ENCODE measurements at regions not wholly inside any gene's neighbourhood (a gene's known extent, or its start where the extent isn't known, plus 50 kb on each side); places are given as distances from the start of the nearest gene placed in this dataset.

DNA sequence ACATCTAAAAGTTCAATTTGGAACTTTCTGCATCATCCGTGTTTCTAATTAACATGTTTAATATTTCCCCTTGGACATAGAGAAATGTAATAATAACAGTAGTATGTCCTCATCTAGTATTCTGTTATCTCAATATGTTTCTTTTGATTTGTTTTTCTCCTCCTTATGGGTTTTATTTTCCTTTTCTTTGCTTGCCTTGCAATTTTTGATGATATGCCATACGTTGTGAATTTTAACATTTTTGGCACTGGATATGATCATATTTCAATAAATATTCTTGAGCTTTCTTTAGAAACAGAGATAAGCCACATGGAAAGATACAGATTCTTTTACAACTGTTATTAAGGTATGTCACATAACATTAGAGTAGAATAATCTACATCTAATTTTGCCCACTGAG, 1316.2 kb downstream of the CDH8 start:
- TF ChIP-seq, protein P1, sequence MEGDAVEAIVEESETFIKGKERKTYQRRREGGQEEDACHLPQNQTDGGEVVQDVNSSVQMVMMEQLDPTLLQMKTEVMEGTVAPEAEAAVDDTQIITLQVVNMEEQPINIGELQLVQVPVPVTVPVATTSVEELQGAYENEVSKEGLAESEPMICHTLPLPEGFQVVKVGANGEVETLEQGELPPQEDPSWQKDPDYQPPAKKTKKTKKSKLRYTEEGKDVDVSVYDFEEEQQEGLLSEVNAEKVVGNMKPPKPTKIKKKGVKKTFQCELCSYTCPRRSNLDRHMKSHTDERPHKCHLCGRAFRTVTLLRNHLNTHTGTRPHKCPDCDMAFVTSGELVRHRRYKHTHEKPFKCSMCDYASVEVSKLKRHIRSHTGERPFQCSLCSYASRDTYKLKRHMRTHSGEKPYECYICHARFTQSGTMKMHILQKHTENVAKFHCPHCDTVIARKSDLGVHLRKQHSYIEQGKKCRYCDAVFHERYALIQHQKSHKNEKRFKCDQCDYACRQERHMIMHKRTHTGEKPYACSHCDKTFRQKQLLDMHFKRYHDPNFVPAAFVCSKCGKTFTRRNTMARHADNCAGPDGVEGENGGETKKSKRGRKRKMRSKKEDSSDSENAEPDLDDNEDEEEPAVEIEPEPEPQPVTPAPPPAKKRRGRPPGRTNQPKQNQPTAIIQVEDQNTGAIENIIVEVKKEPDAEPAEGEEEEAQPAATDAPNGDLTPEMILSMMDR (conservative IDR thresholded peaks at IDR 0.05 in 1 of 2, IDR thresholded peaks at IDR 0.05 in 1 of 2; ENCODE audit: extremely low read depth in 1 of 2, insufficient read depth in 1 of 2, low read depth in 1 of 2, low read length in 2 of 2) = no peak
- no peak for TF ChIP-seq EZH2 (IDR thresholded peaks at IDR 0.05; ENCODE audit: borderline replicate concordance, low read length)
